SK-N-MC (cell line): ENCODE measurements at regions not wholly inside any gene's neighbourhood (a gene's known extent, or its start where the extent isn't known, plus 50 kb on each side); places are given as distances from the start of the nearest gene placed in this dataset.

Experiments
- EZH2 ChIP-seq: fragments of 200-600 bp; sonication (generic); IDR thresholded peaks from one replicate; pipeline ENCODE4 v1.6.1; 2017; ENCODE audit warnings: antibody characterized with exemption
- FOXP2 ChIP-seq: optimal IDR thresholded peaks from 2 replicates; pipeline ENCODE3; 2011; ENCODE audit warnings: mild to moderate bottlenecking, moderate library complexity; ENCODE audit not compliant: insufficient read depth; ENCODE audit errors: extremely low read length, control extremely low read depth
- POLR2AphosphoS5 ChIP-seq: IDR thresholded peaks from 2 replicates; pipeline ENCODE4 v1.6.1; 2012; ENCODE audit warnings: mild to moderate bottlenecking, low read depth, low read length, borderline replicate concordance

- no peak for TF ChIP-seq EZH2
- no peak for TF ChIP-seq POLR2AphosphoS5
- TF ChIP-seq FOXP2, result no peak
Observed at GRCh38 chr2:150169237-150169629, 318.2 kb downstream of the RND3 start.
